Amniotic epithelial cell (primary cell): ENCODE measurements at regions not wholly inside any gene's neighbourhood (a gene's known extent, or its start where the extent isn't known, plus 50 kb on each side); places are given as distances from the start of the nearest gene placed in this dataset.

Experiments used
- DNase-seq: peaks from one replicate; pipeline ENCODE4 v3.0.0-alpha.2; 2010; ENCODE audit warnings: low read depth

GRCh38 chr2:19035238-19035637 is 323.2 kb downstream of the OSR1 start:
- peak; percentile 24 for DNase-seq

GRCh38 chr2:19033240-19033639 is 325.2 kb downstream of the OSR1 start:
- DNase-seq, result no peak

- no peak for DNase-seq
These were observed 326.8 kb downstream of the OSR1 start for GRCh38 chr2:19031642-19032041.

- no peak for DNase-seq
These were observed 328.8 kb downstream of the OSR1 start for GRCh38 chr2:19029655-19030054.

GRCh38 chr2:19028587-19029375 is 329.6 kb downstream of the OSR1 start:
- no peak for DNase-seq

- DNase-seq, result no peak
These were observed 330.8 kb downstream of the OSR1 start for GRCh38 chr2:19027626-19028025.

GRCh38 chr2:19026261-19026660 is 332.2 kb downstream of the OSR1 start:
- DNase-seq, result no peak

- no peak for DNase-seq
These were observed 336.1 kb downstream of the OSR1 start for GRCh38 chr2:19022334-19022733.

- DNase-seq, result peak; percentile 19
These were observed 336.7 kb downstream of the OSR1 start for GRCh38 chr2:19021721-19022120.

- peak; percentile 78 for DNase-seq
These were observed 337.3 kb downstream of the OSR1 start for GRCh38 chr2:19021100-19021476.

GRCh38 chr2:19020144-19021099 is 338.0 kb downstream of the OSR1 start:
- no peak for DNase-seq

GRCh38 chr2:19009510-19009909 is 348.9 kb downstream of the OSR1 start:
- peak; percentile 81 for DNase-seq

GRCh38 chr2:19003554-19003953 is 354.9 kb downstream of the OSR1 start:
- no peak for DNase-seq

- DNase-seq, result no peak
These were observed 357.6 kb downstream of the OSR1 start for GRCh38 chr2:19000776-19001175.

- DNase-seq, result no peak
These were observed 359.2 kb downstream of the OSR1 start for GRCh38 chr2:18999198-18999597.

- DNase-seq, result no peak
These were observed 359.9 kb downstream of the OSR1 start for GRCh38 chr2:18998491-18998890.

- DNase-seq, result no peak
These were observed 364.6 kb downstream of the OSR1 start for GRCh38 chr2:18993756-18994338.

- DNase-seq, result peak; percentile 80
These were observed 366.9 kb downstream of the OSR1 start for GRCh38 chr2:18991177-18992168.

GRCh38 chr2:18988631-18989232 is 369.7 kb downstream of the OSR1 start:
- DNase-seq, result no peak

GRCh38 chr2:18987592-18988073 is 370.8 kb downstream of the OSR1 start:
- DNase-seq, result peak; percentile 88

GRCh38 chr2:18987016-18987415 is 371.4 kb downstream of the OSR1 start:
- DNase-seq, result no peak
